CD4-positive, alpha-beta T cell treated with Interleukin-10 for 1 hour (primary cell): ENCODE measurements at regions not wholly inside any gene's neighbourhood (a gene's known extent, or its start where the extent isn't known, plus 50 kb on each side); places are given as distances from the start of the nearest gene placed in this dataset.

ENCODE experiments used
- DNase-seq: peaks from one replicate; pipeline ENCODE4 v3.0.0-alpha.2; 2020

- DNase-seq: no peak
Measured at GRCh38 chr11:38256436-38256835, 1658.4 kb upstream of the RAG2 start.

- DNase-seq: no peak
Measured at GRCh38 chr11:38254913-38255312, 1656.9 kb upstream of the RAG2 start.

GRCh38 chr11:38252620-38253019, 1654.6 kb upstream of the RAG2 start:
- no peak for DNase-seq

- no peak for DNase-seq
Measured at GRCh38 chr11:38246451-38246850, 1648.4 kb upstream of the RAG2 start.

GRCh38 chr11:38226684-38227083, 1628.6 kb upstream of the RAG2 start:
- DNase-seq: no peak

- DNase-seq: no peak
Measured at GRCh38 chr11:38221295-38221694, 1623.3 kb upstream of the RAG2 start.

GRCh38 chr11:38219636-38220035, 1621.6 kb upstream of the RAG2 start:
- DNase-seq: no peak

- DNase-seq: no peak
Measured at GRCh38 chr11:38208951-38209350, 1610.9 kb upstream of the RAG2 start.

GRCh38 chr11:38206663-38207062, 1608.6 kb upstream of the RAG2 start:
- DNase-seq: no peak

GRCh38 chr11:38191101-38191500, 1593.1 kb upstream of the RAG2 start:
- DNase-seq: no peak

GRCh38 chr11:38182126-38182866, 1584.3 kb upstream of the RAG2 start:
- DNase-seq: no peak

- DNase-seq: no peak
Measured at GRCh38 chr11:38176686-38177322, 1578.8 kb upstream of the RAG2 start.

GRCh38 chr11:38173676-38174075, 1575.6 kb upstream of the RAG2 start:
- DNase-seq: no peak

GRCh38 chr11:38169286-38169685, 1571.2 kb upstream of the RAG2 start:
- DNase-seq: no peak

- DNase-seq: no peak
Measured at GRCh38 chr11:38163526-38163925, 1565.5 kb upstream of the RAG2 start.

GRCh38 chr11:38160433-38160832, 1562.4 kb upstream of the RAG2 start:
- DNase-seq: no peak

GRCh38 chr11:38159038-38159437, 1561.0 kb upstream of the RAG2 start:
- no peak for DNase-seq

- no peak for DNase-seq
Measured at GRCh38 chr11:38156495-38157146, 1558.6 kb upstream of the RAG2 start.

GRCh38 chr11:38155856-38156255, 1557.8 kb upstream of the RAG2 start:
- DNase-seq: no peak

GRCh38 chr11:38153985-38154384, 1555.9 kb upstream of the RAG2 start:
- DNase-seq: no peak

- DNase-seq: no peak
Measured at GRCh38 chr11:38143852-38144251, 1545.8 kb upstream of the RAG2 start.

GRCh38 chr11:38138972-38139371, 1540.9 kb upstream of the RAG2 start:
- no peak for DNase-seq

- no peak for DNase-seq
Measured at GRCh38 chr11:38136887-38137286, 1538.9 kb upstream of the RAG2 start.

- no peak for DNase-seq
Measured at GRCh38 chr11:38131535-38131934, 1533.5 kb upstream of the RAG2 start.
